B cell (primary cell): ENCODE measurements at regions not wholly inside any gene's neighbourhood (a gene's known extent, or its start where the extent isn't known, plus 50 kb on each side); places are given as distances from the start of the nearest gene placed in this dataset.

Experiments used
- ATAC-seq: fragments of 200-7000 bp; cut with Tn5 transposase; one replicate; pipeline ENCODE4 v1.10.0; 2021; ENCODE audit warnings: low read depth, mild to moderate bottlenecking, moderate number of reproducible peaks, moderate library complexity
- CTCF ChIA-PET: fragments of 350-600 bp; sonication (Branson Sonifier 250); formaldehyde crosslinking; loops from one replicate; lab custom pipeline; 2021; ENCODE audit warnings: antibody characterized with exemption, inconsistent platforms; lab: Charles Lee
- POLR2A ChIA-PET: fragments of 350-600 bp; sonication (Branson Sonifier 250); formaldehyde crosslinking; loops from one replicate; lab custom pipeline; 2021; ENCODE audit warnings: antibody characterized with exemption; lab: Charles Lee
- DNase-seq: peaks from one replicate; pipeline ENCODE4 v3.0.0; 2013
- H2AFZ ChIP-seq: 2 replicates; pipeline ENCODE4 v1.6.1; 2012; ENCODE audit warnings: mild to moderate bottlenecking, low read depth, low read length; ENCODE audit not compliant: insufficient read depth, poor library complexity, severe bottlenecking
- H3K27ac ChIP-seq, 2 donors: 1 replicate in 1 of 2; 2 replicates in 1 of 2; pipeline ENCODE4 v1.5.1; 2012 to 2013; ENCODE audit warnings: low read length in 2 of 2, mild to moderate bottlenecking in 2 of 2, moderate library complexity in 1 of 2
- H3K27me3 ChIP-seq, 4 experiments: fragments of 200-600 bp in 1 of 4; sonication (generic) in 1 of 4; replicated peaks in 1 of 4; 1 replicate in 2 of 4; 2 replicates in 2 of 4; pipeline versions ENCODE4 v1.6.1 to v1.7.0; 2013 to 2016; ENCODE audit warnings: low read length in 3 of 4, mild to moderate bottlenecking in 2 of 4, mixed read lengths in 1 of 4, moderate library complexity in 1 of 4; ENCODE audit not compliant: insufficient read depth in 4 of 4, control insufficient read depth in 3 of 4; ENCODE audit errors: control extremely low read depth in 1 of 4
- H3K36me3 ChIP-seq, 2 experiments: replicated peaks in 1 of 2; 1 replicate in 1 of 2; 2 replicates in 1 of 2; pipeline versions ENCODE4 v1.6.1 to v1.7.1; 2013; ENCODE audit warnings: low read length in 1 of 2; ENCODE audit not compliant: insufficient read depth in 2 of 2, control insufficient read depth in 1 of 2; ENCODE audit errors: control extremely low read depth in 1 of 2, extremely low read depth in 1 of 2
- H3K4me1 ChIP-seq, 2 donors: fragments of 200-600 bp in 1 of 2; sonication (generic) in 1 of 2; 1 replicate in 1 of 2; 2 replicates in 1 of 2; pipeline versions ENCODE4 v1.5.1 to v1.6.1; 2013 to 2017; ENCODE audit warnings: low read length in 2 of 2; ENCODE audit not compliant: control insufficient read depth in 2 of 2, insufficient read depth in 2 of 2
- H3K4me2 ChIP-seq: replicated peaks from 2 replicates; pipeline ENCODE3; 2012; ENCODE audit warnings: mild to moderate bottlenecking, low read depth, low read length; ENCODE audit not compliant: poor library complexity, severe bottlenecking
- H3K4me3 ChIP-seq, 5 experiments: fragments of 200-600 bp in 1 of 5; sonication (generic) in 1 of 5; 1 replicate in 3 of 5; 2 replicates in 2 of 5; pipeline versions ENCODE4 v1.5.1 to v1.7.0; 2011 to 2016; ENCODE audit warnings: low read length in 4 of 5, mild to moderate bottlenecking in 4 of 5, low read depth in 2 of 5, control low read depth in 1 of 5, moderate library complexity in 1 of 5; ENCODE audit not compliant: insufficient read depth in 1 of 5; ENCODE audit errors: control extremely low read depth in 1 of 5, extremely low read depth in 1 of 5
- H3K79me2 ChIP-seq: fragments of 200-600 bp; sonication (generic); one replicate; pipeline ENCODE4 v1.6.0; 2016; ENCODE audit warnings: low read length; ENCODE audit not compliant: control insufficient read depth, insufficient read depth
- H3K9ac ChIP-seq: fragments of 200-600 bp; sonication (generic); 2 replicates; pipeline ENCODE4 v1.6.1; 2017; ENCODE audit warnings: mild to moderate bottlenecking, low read length, moderate library complexity
- H3K9me3 ChIP-seq, 3 donors: one replicate each; pipeline versions ENCODE4 v1.6.1 to v1.7.1; 2013; ENCODE audit warnings: low read length in 2 of 3; ENCODE audit not compliant: control insufficient read depth in 2 of 3, insufficient read depth in 1 of 3; ENCODE audit errors: control extremely low read depth in 1 of 3
- H4K20me1 ChIP-seq: 2 replicates; pipeline ENCODE4 v1.6.0; 2012; ENCODE audit warnings: mild to moderate bottlenecking, low read length; ENCODE audit not compliant: insufficient read depth, control insufficient read depth, poor library complexity, severe bottlenecking
- H3K27ac Mint-ChIP-seq: one replicate; pipeline ENCODE4 v1.8.0; 2021; ENCODE audit warnings: mixed read lengths
- H3K27me3 Mint-ChIP-seq: one replicate; pipeline ENCODE4 v1.8.0; 2021; ENCODE audit warnings: mixed read lengths
- H3K4me1 Mint-ChIP-seq: one replicate; pipeline ENCODE4 v1.8.0; 2021; ENCODE audit warnings: mixed read lengths
- H3K4me3 Mint-ChIP-seq: one replicate; pipeline ENCODE4 v1.8.0; 2021; ENCODE audit warnings: mixed read lengths
- H3K9me3 Mint-ChIP-seq: one replicate; pipeline ENCODE4 v1.8.0; 2022; ENCODE audit warnings: mixed read lengths; ENCODE audit not compliant: insufficient read depth
- CTCF ChIP-seq: fragments of 200-600 bp; IDR thresholded peaks from one replicate; pipeline ENCODE4 v1.8.0; 2022; ENCODE audit warnings: antibody characterized with exemption, mild to moderate bottlenecking
- EZH2 ChIP-seq: IDR thresholded peaks from 2 replicates; pipeline ENCODE4 v1.6.1; 2012; ENCODE audit warnings: borderline replicate concordance, low read depth, mild to moderate bottlenecking, moderate library complexity, low read length; ENCODE audit not compliant: insufficient read depth, poor library complexity, severe bottlenecking
- WGBS: methylation state at CpG from one replicate; pipeline ENCODE4 v1.1.5; 2013; ENCODE audit warnings: missing lambda C conversion rate; ENCODE audit not compliant: insufficient coverage; 5-methylcytosine and 5-hydroxymethylcytosine counted together
- intact Hi-C: fragments of 100-400 bp; cut with micrococcal nuclease; formaldehyde crosslinking; loops from one replicate; pipeline ENCODE4 v1.10.0; 2022

- intact Hi-C loops = no loop called here
- DNase-seq = no peak
- no peaks in the 10 kb centered on the region for H3K27me3 Mint-ChIP-seq
- Histone ChIP-seq H3K4me2 (no peak overlapping the region), H2AFZ (no peak overlapping the region), H3K27ac (no peak overlapping the region), H3K27me3 (no peaks in the 10 kb centered on the region), H3K4me1 (no peaks in the 10 kb centered on the region), H3K9ac (no peak overlapping the region), H3K36me3 (no peaks in the 10 kb centered on the region), H3K4me3 (no peak overlapping the region), H3K9me3 (no peaks in the 10 kb centered on the region), H4K20me1 (no peaks in the 10 kb centered on the region), H3K79me2 (no peaks in the 10 kb centered on the region)
- ChIA-PET POLR2A (no interaction called here), CTCF (no interaction called here)
- H3K4me1 Mint-ChIP-seq = no peaks in the 10 kb centered on the region
- ATAC-seq = no peak
- no peak overlapping the region for H3K4me3 Mint-ChIP-seq
- WGBS = 76% methylated on average over 3 of the region's 4 CpGs
- no peak overlapping the region for H3K27ac Mint-ChIP-seq
- no peaks in the 10 kb centered on the region for H3K9me3 Mint-ChIP-seq
- TF ChIP-seq CTCF (no peak), EZH2 (no peak)
These were observed 480.3 kb upstream of the SEMA6A start for GRCh38 chr5:117054911-117055310.

GRCh38 chr5:117054141-117054540 is 479.5 kb upstream of the SEMA6A start:
- Histone ChIP-seq H3K4me3 (no peak overlapping the region), H3K9me3 (no peaks in the 10 kb centered on the region), H3K27ac (no peak overlapping the region), H3K4me2 (no peak overlapping the region), H4K20me1 (no peaks in the 10 kb centered on the region), H3K79me2 (no peaks in the 10 kb centered on the region), H3K36me3 (no peaks in the 10 kb centered on the region), H3K9ac (no peak overlapping the region), H3K27me3 (no peaks in the 10 kb centered on the region), H2AFZ (no peak overlapping the region), H3K4me1 (no peaks in the 10 kb centered on the region)
- ATAC-seq = no peak
- intact Hi-C loops = no loop called here
- POLR2A ChIA-PET = no interaction called here
- no peak for DNase-seq
- Mint-ChIP-seq H3K9me3 (no peaks in the 10 kb centered on the region), H3K27ac (no peak overlapping the region), H3K4me3 (no peak overlapping the region), H3K4me1 (no peaks in the 10 kb centered on the region), H3K27me3 (no peaks in the 10 kb centered on the region)
- CTCF ChIA-PET = no interaction called here
- TF ChIP-seq CTCF (no peak), EZH2 (no peak)
- WGBS = 67% methylated on average over 1 of the region's 1 CpG
